ENCODE measurements at regions not wholly inside any gene's neighbourhood (a gene's known extent, or its start where the extent isn't known, plus 50 kb on each side); places are given as distances from the start of the nearest gene placed in this dataset.

GRCh38 chr5:2208239-2208544 lies 325.5 kb upstream of the IRX4 start:
- dilution Hi-C loops (cut with MboI; ENCODE audit: extremely low pct_ligation_motif_present, low sequenced_read_pairs), result no loop called here
- intact Hi-C loops (cut with micrococcal nuclease), result no loop called here

More at GRCh38 chr5:2208239-2208544, 325.5 kb upstream of the IRX4 start:
- Histone ChIP-seq H3K4me3 (replicated peaks in 1 of 3; ENCODE audit: insufficient read depth in 1 of 3, low read depth in 1 of 3, low read length in 3 of 3) (no peak overlapping the region), H2AFZ (ENCODE audit: low read depth, low read length) (no peak overlapping the region), H3K27me3 (ENCODE audit: control insufficient read depth in 2 of 2, insufficient read depth in 2 of 2, low read length in 2 of 2) (no peaks in the 10 kb centered on the region), H3K4me1 (ENCODE audit: control insufficient read depth, extremely low read depth, insufficient read depth, low read length) (no peaks in the 10 kb centered on the region), H3K27ac (ENCODE audit: insufficient read depth, low read depth, low read length) (no peak overlapping the region), H3K36me3 (ENCODE audit: control insufficient read depth in 2 of 2, extremely low read depth in 1 of 2, insufficient read depth in 2 of 2, low read length in 2 of 2) (no peaks in the 10 kb centered on the region), H3K9ac (replicated peaks; ENCODE audit: extremely low read depth, insufficient read depth, low read length) (no peak overlapping the region), H3K9me1 (replicated peaks; ENCODE audit: control insufficient read depth, extremely low read depth, insufficient read depth, low read length) (no peaks in the 10 kb centered on the region), H3K4me2 (ENCODE audit: insufficient read depth, low read length) (no peak overlapping the region), H3K79me2 (ENCODE audit: control insufficient read depth, insufficient read depth, low read length) (no peaks in the 10 kb centered on the region), H4K20me1 (replicated peaks; ENCODE audit: control insufficient read depth, extremely low read depth, insufficient read depth, low read length) (no peaks in the 10 kb centered on the region), H3K9me3 (replicated peaks; ENCODE audit: control insufficient read depth, insufficient read depth, low read length) (peaks cover 4% of the 10 kb centered on the region)
- DNase-seq (ENCODE audit: low read depth, low spot score) (no peak), FAIRE-seq (no peak)
- TF ChIP-seq POLR2A (IDR thresholded peaks at IDR 0.05; ENCODE audit: low read depth, low read length) (no peak), POLR2AphosphoS5 (IDR thresholded peaks at IDR 0.05; ENCODE audit: insufficient read depth, low read depth, low read length) (no peak), GATA2 (IDR thresholded peaks at IDR 0.05; ENCODE audit: insufficient read depth, insufficient read length, low read depth, low read length) (no peak), MYC (IDR thresholded peaks at IDR 0.05; ENCODE audit: low read depth, low read length) (no peak), FOS (IDR thresholded peaks at IDR 0.05; ENCODE audit: borderline replicate concordance, insufficient read depth, low read length) (no peak), JUN (IDR thresholded peaks at IDR 0.05; ENCODE audit: borderline replicate concordance, insufficient read depth, insufficient read length, low read depth) (no peak), MAX (IDR thresholded peaks at IDR 0.05; ENCODE audit: insufficient read depth, insufficient read length) (no peak), EZH2 (IDR thresholded peaks at IDR 0.05; ENCODE audit: borderline replicate concordance, low read depth, low read length, severe bottlenecking) (no peak), CTCF (IDR thresholded peaks at IDR 0.05; ENCODE audit: extremely low read depth in 1 of 2, insufficient read depth in 1 of 2, low read depth in 1 of 2, low read length in 2 of 2) (no peak)
- no TSS peak for BruUV-seq (replicated peaks)
- ChIA-PET POLR2A (no interaction called here), CTCF (no interaction called here)

Data from endothelial cell of umbilical vein (primary cell).